Suprapubic skin (tissue), 4 donors: ENCODE measurements at regions not wholly inside any gene's neighbourhood (a gene's known extent, or its start where the extent isn't known, plus 50 kb on each side); places are given as distances from the start of the nearest gene placed in this dataset.

Source experiments
- DNase-seq, 2 donors: peaks; one replicate each; pipeline ENCODE4 v3.0.0-alpha.2; 2019; ENCODE audit warnings: low spot score in 2 of 2
- H3K27ac ChIP-seq: fragments of 200-600 bp; sonication (generic); one replicate; pipeline ENCODE4 v1.5.1; 2019
- H3K27me3 ChIP-seq: fragments of 200-600 bp; sonication (generic); one replicate; pipeline ENCODE4 v1.5.1; 2019
- H3K36me3 ChIP-seq: fragments of 200-600 bp; sonication (generic); one replicate; pipeline ENCODE4 v1.5.1; 2019
- H3K4me1 ChIP-seq: fragments of 200-600 bp; sonication (generic); one replicate; pipeline ENCODE4 v1.5.1; 2019
- H3K4me3 ChIP-seq: fragments of 200-600 bp; sonication (generic); one replicate; pipeline ENCODE4 v1.5.1; 2019; ENCODE audit warnings: mild to moderate bottlenecking
- H3K9me3 ChIP-seq: fragments of 200-600 bp; sonication (generic); one replicate; pipeline ENCODE4 v1.5.1; 2019
- EP300 ChIP-seq: sonication (generic); formaldehyde crosslinking; IDR thresholded peaks from one replicate; pipeline ENCODE4 v1.6.1; 2017; ENCODE audit warnings: antibody characterized with exemption
- POLR2A ChIP-seq, 2 donors: fragments of 450-650 bp; IDR thresholded peaks; one replicate each; pipeline ENCODE4 v1.6.1; 2017; ENCODE audit warnings: antibody characterized with exemption in 2 of 2, mild to moderate bottlenecking in 2 of 2, moderate library complexity in 2 of 2
- POLR2AphosphoS5 ChIP-seq, 3 donors: sonication (generic); formaldehyde crosslinking; IDR thresholded peaks; one replicate each; pipeline ENCODE4 v1.6.1; 2017; ENCODE audit warnings: antibody characterized with exemption in 3 of 3
- WGBS: methylation state at CpG from one replicate; pipeline ENCODE4 v1.1.5; 2018; 5-methylcytosine and 5-hydroxymethylcytosine counted together
- TF ChIP-seq, protein P1 (sequence below), 2 donors: fragments of 200-600 bp in 1 of 2; fragments of 450-650 bp in 1 of 2; sonication (generic) in 1 of 2; IDR thresholded peaks; one replicate each; pipeline ENCODE4 v1.5.1; 2016 to 2019; ENCODE audit warnings: antibody characterized with exemption in 2 of 2, mild to moderate bottlenecking in 1 of 2, moderate library complexity in 1 of 2

DNA sequence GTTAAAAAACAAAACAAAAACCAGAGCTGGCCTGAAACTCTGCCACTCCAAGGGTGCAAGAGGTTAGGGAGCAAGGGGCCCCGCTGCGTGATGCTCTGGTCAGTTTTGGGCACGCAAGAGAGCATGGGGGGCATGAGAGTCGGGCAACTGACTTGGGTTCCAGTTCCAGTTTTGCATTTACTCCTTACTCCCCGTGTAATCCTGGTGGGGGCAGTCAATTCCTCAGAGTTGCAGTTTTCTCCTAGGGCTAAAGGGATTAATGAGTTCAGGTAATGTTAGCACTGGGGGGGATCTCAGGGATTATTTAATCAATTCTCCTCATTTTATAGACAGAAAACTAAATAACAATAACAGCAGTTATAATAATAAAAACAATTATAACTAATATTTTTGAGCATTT, 72.9 kb upstream of the PMFBP1 start:
- no peak for TF ChIP-seq EP300
- TF ChIP-seq POLR2A (IDR thresholded peaks at IDR 0.05): no peak
- TF ChIP-seq, protein P1, sequence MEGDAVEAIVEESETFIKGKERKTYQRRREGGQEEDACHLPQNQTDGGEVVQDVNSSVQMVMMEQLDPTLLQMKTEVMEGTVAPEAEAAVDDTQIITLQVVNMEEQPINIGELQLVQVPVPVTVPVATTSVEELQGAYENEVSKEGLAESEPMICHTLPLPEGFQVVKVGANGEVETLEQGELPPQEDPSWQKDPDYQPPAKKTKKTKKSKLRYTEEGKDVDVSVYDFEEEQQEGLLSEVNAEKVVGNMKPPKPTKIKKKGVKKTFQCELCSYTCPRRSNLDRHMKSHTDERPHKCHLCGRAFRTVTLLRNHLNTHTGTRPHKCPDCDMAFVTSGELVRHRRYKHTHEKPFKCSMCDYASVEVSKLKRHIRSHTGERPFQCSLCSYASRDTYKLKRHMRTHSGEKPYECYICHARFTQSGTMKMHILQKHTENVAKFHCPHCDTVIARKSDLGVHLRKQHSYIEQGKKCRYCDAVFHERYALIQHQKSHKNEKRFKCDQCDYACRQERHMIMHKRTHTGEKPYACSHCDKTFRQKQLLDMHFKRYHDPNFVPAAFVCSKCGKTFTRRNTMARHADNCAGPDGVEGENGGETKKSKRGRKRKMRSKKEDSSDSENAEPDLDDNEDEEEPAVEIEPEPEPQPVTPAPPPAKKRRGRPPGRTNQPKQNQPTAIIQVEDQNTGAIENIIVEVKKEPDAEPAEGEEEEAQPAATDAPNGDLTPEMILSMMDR (IDR thresholded peaks at IDR 0.05): no peak
- TF ChIP-seq POLR2AphosphoS5 (IDR thresholded peaks at IDR 0.05): no peak
- Histone ChIP-seq H3K27ac (no peak overlapping the region), H3K36me3 (no peaks in the 10 kb centered on the region), H3K4me3 (no peak overlapping the region), H3K4me1 (peaks cover 8% of the 10 kb centered on the region), H3K9me3 (no peaks in the 10 kb centered on the region), H3K27me3 (no peaks in the 10 kb centered on the region)
- DNase-seq: no peak
- WGBS: 75% methylated on average over 5 of the region's 5 CpGs

- no peak overlapping the region for H3K27ac ChIP-seq
Measured at GRCh38 chr16:72243621-72244020, 71.7 kb upstream of the PMFBP1 start.

GRCh38 chr16:72242757-72243156, 70.8 kb upstream of the PMFBP1 start:
- WGBS: 82% methylated on average over 4 of the region's 4 CpGs
- H3K9me3 ChIP-seq: no peaks in the 10 kb centered on the region
- TF ChIP-seq EP300 (no peak), POLR2A (IDR thresholded peaks at IDR 0.05) (no peak), POLR2AphosphoS5 (IDR thresholded peaks at IDR 0.05) (no peak)
- H3K4me3 ChIP-seq: no peak overlapping the region
- H3K27ac ChIP-seq: no peak overlapping the region
- no peak for DNase-seq
- H3K4me1 ChIP-seq: peaks cover 8% of the 10 kb centered on the region
- no peaks in the 10 kb centered on the region for H3K27me3 ChIP-seq
- no peaks in the 10 kb centered on the region for H3K36me3 ChIP-seq

More at GRCh38 chr16:72243621-72244020, 71.7 kb upstream of the PMFBP1 start:
- Histone ChIP-seq H3K4me1 (peaks cover 8% of the 10 kb centered on the region), H3K9me3 (no peaks in the 10 kb centered on the region), H3K27me3 (no peaks in the 10 kb centered on the region), H3K4me3 (no peak overlapping the region), H3K36me3 (no peaks in the 10 kb centered on the region)
- WGBS: 88% methylated on average over 5 of the region's 5 CpGs
- TF ChIP-seq POLR2A (IDR thresholded peaks at IDR 0.05) (no peak), EP300 (no peak), POLR2AphosphoS5 (IDR thresholded peaks at IDR 0.05) (no peak)
- TF ChIP-seq, protein P1 (IDR thresholded peaks at IDR 0.05): no peak
- DNase-seq: no peak

DNA sequence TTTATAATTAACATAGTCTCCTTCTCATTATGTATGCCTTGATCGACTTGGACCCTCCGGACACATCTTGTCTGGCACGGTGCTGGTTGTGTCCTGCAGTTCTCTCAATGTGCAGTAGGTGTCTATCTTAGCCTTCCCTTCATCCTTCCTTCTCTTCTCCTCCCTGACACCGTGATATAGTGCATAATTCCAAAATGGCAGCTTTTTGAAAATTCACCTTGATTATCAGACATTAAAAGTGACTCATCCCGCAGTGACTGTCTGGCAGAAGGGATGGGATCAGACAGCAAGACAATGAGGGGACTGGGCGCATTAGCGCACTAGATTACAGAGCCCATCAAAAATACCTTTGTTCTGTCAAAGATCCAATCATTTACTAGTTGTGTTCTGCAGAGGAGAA, 70.0 kb upstream of the PMFBP1 start:
- Histone ChIP-seq H3K36me3 (no peaks in the 10 kb centered on the region), H3K9me3 (no peaks in the 10 kb centered on the region), H3K4me1 (peaks cover 4% of the 10 kb centered on the region), H3K4me3 (no peak overlapping the region), H3K27ac (no peak overlapping the region), H3K27me3 (no peaks in the 10 kb centered on the region)
- no peak for DNase-seq
- WGBS: 34% methylated on average over 7 of the region's 7 CpGs
- TF ChIP-seq, protein P1 (IDR thresholded peaks at IDR 0.05): peak in 1 of 2 donors; percentile 72
- TF ChIP-seq POLR2A (IDR thresholded peaks at IDR 0.05): no peak
- TF ChIP-seq EP300: no peak

DNA sequence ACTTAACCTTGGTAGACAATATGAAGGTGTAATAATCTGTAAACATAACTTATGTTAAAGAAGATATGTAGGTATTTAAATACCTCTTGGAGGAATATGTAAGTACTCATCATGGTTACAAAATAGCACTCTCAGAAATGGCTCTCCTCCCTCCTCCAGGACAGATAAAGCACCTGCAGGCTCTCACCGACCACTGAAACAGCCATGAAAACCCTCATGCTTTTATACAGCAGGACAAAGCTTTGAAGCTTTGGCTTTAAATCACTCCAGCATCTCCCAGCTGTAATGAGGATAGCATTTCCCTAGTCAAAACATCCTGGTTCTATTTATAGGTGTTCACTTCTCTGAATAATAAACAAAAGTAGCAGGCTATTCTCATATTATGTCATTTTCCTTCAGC, 69.1 kb upstream of the PMFBP1 start:
- H3K4me1 ChIP-seq: no peaks in the 10 kb centered on the region
- TF ChIP-seq POLR2AphosphoS5 (IDR thresholded peaks at IDR 0.05) (no peak), EP300 (no peak), POLR2A (IDR thresholded peaks at IDR 0.05) (no peak)
- TF ChIP-seq, protein P1 (IDR thresholded peaks at IDR 0.05): no peak
- no peak overlapping the region for H3K4me3 ChIP-seq
- no peaks in the 10 kb centered on the region for H3K27me3 ChIP-seq
- no peaks in the 10 kb centered on the region for H3K36me3 ChIP-seq
- 18% methylated on average over 1 of the region's 1 CpG for WGBS
- no peak for DNase-seq
- H3K9me3 ChIP-seq: no peaks in the 10 kb centered on the region
- no peak overlapping the region for H3K27ac ChIP-seq

- no peaks in the 10 kb centered on the region for H3K36me3 ChIP-seq
- no peaks in the 10 kb centered on the region for H3K27me3 ChIP-seq
- no peak overlapping the region for H3K27ac ChIP-seq
- H3K4me3 ChIP-seq: no peak overlapping the region
- H3K4me1 ChIP-seq: no peaks in the 10 kb centered on the region
- DNase-seq: no peak
- TF ChIP-seq EP300: no peak
- WGBS: 84% methylated on average over 2 of the region's 2 CpGs
- no peaks in the 10 kb centered on the region for H3K9me3 ChIP-seq
Measured at GRCh38 chr16:72240466-72240865, 68.5 kb upstream of the PMFBP1 start.
